ENCODE measurements at regions not wholly inside any gene's neighbourhood (a gene's known extent, or its start where the extent isn't known, plus 50 kb on each side); places are given as distances from the start of the nearest gene placed in this dataset.

GRCh38 chr20:60459212-60459611 lies 501.0 kb downstream of the CDH26 start:
- peaks cover 8% of the 10 kb centered on the region for H3K27me3 Mint-ChIP-seq
- DNase-seq = no peak
- no peak overlapping the region for H3K4me3 Mint-ChIP-seq
- no peak overlapping the region for H3K27ac Mint-ChIP-seq
- H3K36me3 Mint-ChIP-seq (ENCODE audit: low read depth) = no peaks in the 10 kb centered on the region
- H3K9me3 Mint-ChIP-seq = no peaks in the 10 kb centered on the region
- no peaks in the 10 kb centered on the region for H3K4me1 Mint-ChIP-seq (ENCODE audit: low read depth)

DNA sequence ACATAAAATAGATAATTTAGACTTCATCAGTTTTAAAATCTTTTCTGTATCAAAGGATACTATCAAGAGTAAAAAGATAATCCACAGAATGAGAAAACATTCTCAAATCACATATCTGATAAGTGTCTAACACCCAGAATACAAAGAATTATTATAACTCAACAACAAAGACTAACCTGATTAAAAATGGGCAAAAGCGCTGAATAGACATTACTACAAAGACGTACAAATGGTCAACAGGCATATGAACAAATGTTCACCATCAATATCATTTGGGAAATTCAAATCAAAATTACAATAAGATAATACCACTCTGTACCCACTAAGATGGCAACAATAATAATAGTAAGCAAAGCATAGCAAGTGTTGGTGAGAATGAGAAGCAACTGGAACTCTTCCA lies 503.8 kb downstream of the CDH26 start:
- Mint-ChIP-seq H3K36me3 (ENCODE audit: low read depth) (no peaks in the 10 kb centered on the region), H3K4me1 (ENCODE audit: low read depth) (no peaks in the 10 kb centered on the region), H3K27ac (no peak overlapping the region), H3K27me3 (peaks cover 8% of the 10 kb centered on the region), H3K9me3 (no peaks in the 10 kb centered on the region), H3K4me3 (no peak overlapping the region)
- no peak for DNase-seq

DNA sequence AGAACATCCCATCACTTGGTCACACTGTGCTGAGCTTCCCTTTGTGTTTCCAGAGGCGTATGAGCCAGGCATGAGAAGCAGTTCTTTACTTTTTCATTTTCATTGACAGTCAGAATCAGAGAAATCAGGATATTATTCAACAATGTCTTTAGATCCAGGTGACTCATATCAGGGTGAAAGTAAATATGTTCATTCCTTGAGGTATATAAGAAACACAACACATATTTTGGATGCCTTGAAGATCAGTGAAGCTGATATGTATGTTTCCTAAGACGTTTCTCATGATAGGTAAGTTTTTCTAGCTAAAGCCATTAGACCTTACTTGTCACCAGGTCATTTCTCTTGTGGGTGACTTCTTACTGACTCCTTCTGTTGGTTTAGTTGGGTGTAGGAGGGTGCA lies 505.6 kb downstream of the CDH26 start:
- DNase-seq = no peak
- Mint-ChIP-seq H3K4me1 (ENCODE audit: low read depth) (no peaks in the 10 kb centered on the region), H3K9me3 (no peaks in the 10 kb centered on the region), H3K36me3 (ENCODE audit: low read depth) (no peaks in the 10 kb centered on the region), H3K27me3 (peaks cover 6% of the 10 kb centered on the region), H3K27ac (no peak overlapping the region), H3K4me3 (no peak overlapping the region)

- Mint-ChIP-seq H3K9me3 (no peaks in the 10 kb centered on the region), H3K27me3 (no peaks in the 10 kb centered on the region), H3K27ac (no peak overlapping the region), H3K36me3 (ENCODE audit: low read depth) (no peaks in the 10 kb centered on the region), H3K4me1 (ENCODE audit: low read depth) (no peaks in the 10 kb centered on the region), H3K4me3 (no peak overlapping the region)
- no peak for DNase-seq
Observed at GRCh38 chr20:60465439-60465838, 507.2 kb downstream of the CDH26 start.

DNA sequence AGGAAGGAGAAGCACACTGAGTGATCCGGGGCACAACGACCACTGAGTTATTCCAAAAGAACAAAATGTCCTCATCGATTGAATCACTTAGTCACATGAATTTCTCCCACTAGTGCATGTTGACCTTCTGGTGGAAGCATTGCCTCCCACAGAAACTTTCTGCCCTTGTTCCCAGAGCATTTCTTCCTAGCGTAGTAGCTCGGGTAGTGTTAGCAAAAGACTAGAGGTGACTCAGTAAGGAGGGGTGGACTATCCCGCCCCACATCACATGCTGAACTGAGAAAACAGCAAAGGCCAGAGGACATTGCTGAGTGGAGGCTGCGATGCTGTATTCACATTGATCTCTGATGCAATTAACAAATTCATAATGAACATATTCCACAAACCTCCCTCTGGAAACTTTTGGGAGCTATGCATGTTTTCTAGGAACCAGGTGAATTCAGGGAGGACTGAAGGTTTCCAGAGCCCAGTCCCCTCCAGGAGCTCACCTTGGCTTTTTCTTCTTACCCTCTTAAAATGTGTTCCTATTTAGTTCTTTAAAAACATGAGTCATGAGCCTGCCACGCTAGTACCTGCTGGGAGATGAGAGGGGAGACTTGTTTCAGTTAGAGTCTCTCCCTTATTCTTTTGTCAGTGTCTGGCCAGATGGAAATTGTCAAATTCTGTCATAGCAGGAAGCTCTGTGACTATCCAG lies 507.9 kb downstream of the CDH26 start:
- Mint-ChIP-seq H3K27ac (no peak overlapping the region), H3K27me3 (no peaks in the 10 kb centered on the region), H3K36me3 (ENCODE audit: low read depth) (no peaks in the 10 kb centered on the region), H3K9me3 (no peaks in the 10 kb centered on the region), H3K4me1 (ENCODE audit: low read depth) (no peaks in the 10 kb centered on the region), H3K4me3 (no peak overlapping the region)
- DNase-seq = no peak

DNA sequence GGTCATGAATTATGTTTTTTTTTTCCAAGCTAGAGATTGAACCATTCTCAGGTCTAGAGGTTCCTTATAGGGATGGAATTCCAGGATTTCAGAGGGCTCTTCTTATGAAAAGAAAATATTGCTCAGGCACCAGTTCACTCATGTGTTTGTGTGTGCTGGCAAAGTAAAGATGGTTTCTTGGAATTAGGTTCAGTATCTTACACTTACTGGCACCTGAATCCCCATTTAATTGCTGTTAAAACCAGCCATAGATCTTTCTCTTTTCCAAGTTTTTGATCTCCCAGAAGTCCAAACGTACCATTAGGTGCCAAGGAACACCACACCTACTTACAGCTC lies 508.4 kb downstream of the CDH26 start:
- Mint-ChIP-seq H3K4me3 (no peak overlapping the region), H3K27me3 (no peaks in the 10 kb centered on the region), H3K9me3 (no peaks in the 10 kb centered on the region), H3K4me1 (ENCODE audit: low read depth) (no peaks in the 10 kb centered on the region), H3K36me3 (ENCODE audit: low read depth) (no peaks in the 10 kb centered on the region), H3K27ac (no peak overlapping the region)
- no peak for DNase-seq

GRCh38 chr20:60467078-60467477 lies 508.9 kb downstream of the CDH26 start:
- H3K4me3 Mint-ChIP-seq = no peak overlapping the region
- H3K4me1 Mint-ChIP-seq (ENCODE audit: low read depth) = no peaks in the 10 kb centered on the region
- H3K36me3 Mint-ChIP-seq (ENCODE audit: low read depth) = no peaks in the 10 kb centered on the region
- H3K27ac Mint-ChIP-seq = no peak overlapping the region
- H3K9me3 Mint-ChIP-seq = no peaks in the 10 kb centered on the region
- no peak for DNase-seq
- no peaks in the 10 kb centered on the region for H3K27me3 Mint-ChIP-seq

DNA sequence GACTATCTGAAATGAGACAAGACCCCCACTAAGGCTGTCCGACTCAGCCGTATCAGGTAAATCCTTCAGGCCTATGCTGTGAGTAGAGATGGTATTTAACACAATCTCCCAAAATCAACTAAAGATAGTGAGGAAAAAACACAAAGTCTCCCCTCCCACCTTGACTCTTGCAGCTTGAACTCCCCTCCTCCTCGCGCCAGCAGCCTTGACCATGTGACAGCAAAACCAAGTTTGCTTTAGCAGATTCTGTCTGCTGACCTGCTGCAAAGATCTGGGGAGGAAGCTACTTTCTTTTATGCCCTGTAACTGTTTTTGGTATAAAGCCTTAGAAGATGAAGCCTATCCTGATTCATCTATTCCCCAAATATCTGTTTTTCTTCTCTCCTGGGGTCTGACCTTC lies 509.5 kb downstream of the CDH26 start:
- Mint-ChIP-seq H3K36me3 (ENCODE audit: low read depth) (no peaks in the 10 kb centered on the region), H3K27me3 (peaks cover 3% of the 10 kb centered on the region), H3K27ac (no peak overlapping the region), H3K9me3 (no peaks in the 10 kb centered on the region), H3K4me1 (ENCODE audit: low read depth) (no peaks in the 10 kb centered on the region), H3K4me3 (no peak overlapping the region)
- no peak for DNase-seq

DNA sequence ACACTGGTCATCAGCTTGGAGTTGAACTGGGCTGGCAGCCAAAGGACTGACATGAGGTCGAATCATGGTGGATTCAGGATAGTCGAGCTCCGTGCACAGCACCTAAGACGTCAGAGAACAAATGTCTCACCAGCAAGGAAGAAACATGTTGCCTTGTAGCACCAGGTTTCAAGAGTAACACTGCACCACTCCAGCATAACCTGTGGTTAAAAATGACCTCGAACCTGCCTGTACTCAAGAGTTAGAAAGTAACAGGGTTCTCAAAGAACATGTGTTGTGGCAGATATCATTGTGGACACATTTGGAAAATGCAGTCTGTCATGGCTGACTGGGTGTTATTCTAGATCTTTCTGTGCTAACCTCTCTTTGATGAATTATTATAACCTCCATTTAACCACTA lies 511.6 kb downstream of the CDH26 start:
- Mint-ChIP-seq H3K4me3 (no peak overlapping the region), H3K27ac (no peak overlapping the region), H3K9me3 (no peaks in the 10 kb centered on the region), H3K36me3 (ENCODE audit: low read depth) (no peaks in the 10 kb centered on the region), H3K27me3 (peaks cover 6% of the 10 kb centered on the region), H3K4me1 (ENCODE audit: low read depth) (no peaks in the 10 kb centered on the region)
- no peak for DNase-seq

- H3K27me3 Mint-ChIP-seq = peaks cover 7% of the 10 kb centered on the region
- H3K4me1 Mint-ChIP-seq (ENCODE audit: low read depth) = no peaks in the 10 kb centered on the region
- no peak overlapping the region for H3K4me3 Mint-ChIP-seq
- no peaks in the 10 kb centered on the region for H3K9me3 Mint-ChIP-seq
- no peak overlapping the region for H3K27ac Mint-ChIP-seq
- H3K36me3 Mint-ChIP-seq (ENCODE audit: low read depth) = no peaks in the 10 kb centered on the region
- no peak for DNase-seq
Observed at GRCh38 chr20:60470366-60470765, 512.1 kb downstream of the CDH26 start.

- H3K4me3 Mint-ChIP-seq = no peak overlapping the region
- H3K27me3 Mint-ChIP-seq = peaks cover 7% of the 10 kb centered on the region
- no peak overlapping the region for H3K27ac Mint-ChIP-seq
- H3K9me3 Mint-ChIP-seq = no peaks in the 10 kb centered on the region
- no peaks in the 10 kb centered on the region for H3K4me1 Mint-ChIP-seq (ENCODE audit: low read depth)
- no peaks in the 10 kb centered on the region for H3K36me3 Mint-ChIP-seq (ENCODE audit: low read depth)
- no peak for DNase-seq
Observed at GRCh38 chr20:60473211-60473610, 515.0 kb downstream of the CDH26 start.

DNA sequence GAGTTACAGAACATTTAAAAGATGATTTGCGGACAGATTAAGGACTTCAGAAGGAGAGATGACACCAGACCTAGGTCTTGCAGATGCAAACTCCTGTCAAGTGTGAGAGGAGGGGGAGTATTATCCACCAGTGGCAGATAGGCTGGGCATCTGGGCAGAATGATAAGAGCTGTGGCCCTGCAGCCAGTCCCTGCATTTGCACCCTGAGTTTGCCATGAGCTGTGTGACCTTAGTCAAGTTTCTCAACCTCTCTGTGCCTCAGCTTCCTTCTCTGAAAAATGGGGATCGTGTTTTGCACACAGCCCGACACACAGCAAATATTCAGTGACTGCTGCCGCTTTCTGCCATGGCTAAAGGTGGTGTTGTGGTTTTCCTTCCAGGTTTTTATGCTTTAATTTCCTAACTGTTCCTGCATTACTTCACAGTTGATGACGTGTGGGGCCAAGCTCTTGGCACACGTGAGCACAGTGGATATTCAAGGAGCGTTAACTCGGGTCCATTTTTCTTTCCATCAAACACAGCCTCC lies 516.2 kb downstream of the CDH26 start:
- Mint-ChIP-seq H3K36me3 (ENCODE audit: low read depth) (no peaks in the 10 kb centered on the region), H3K9me3 (no peaks in the 10 kb centered on the region), H3K4me1 (ENCODE audit: low read depth) (no peaks in the 10 kb centered on the region), H3K4me3 (no peak overlapping the region), H3K27me3 (peaks cover 7% of the 10 kb centered on the region), H3K27ac (no peak overlapping the region)
- DNase-seq = no peak

- no peaks in the 10 kb centered on the region for H3K9me3 Mint-ChIP-seq
- no peak overlapping the region for H3K4me3 Mint-ChIP-seq
- H3K27ac Mint-ChIP-seq = no peak overlapping the region
Observed at GRCh38 chr20:60476045-60476444, 517.8 kb downstream of the CDH26 start.

DNA sequence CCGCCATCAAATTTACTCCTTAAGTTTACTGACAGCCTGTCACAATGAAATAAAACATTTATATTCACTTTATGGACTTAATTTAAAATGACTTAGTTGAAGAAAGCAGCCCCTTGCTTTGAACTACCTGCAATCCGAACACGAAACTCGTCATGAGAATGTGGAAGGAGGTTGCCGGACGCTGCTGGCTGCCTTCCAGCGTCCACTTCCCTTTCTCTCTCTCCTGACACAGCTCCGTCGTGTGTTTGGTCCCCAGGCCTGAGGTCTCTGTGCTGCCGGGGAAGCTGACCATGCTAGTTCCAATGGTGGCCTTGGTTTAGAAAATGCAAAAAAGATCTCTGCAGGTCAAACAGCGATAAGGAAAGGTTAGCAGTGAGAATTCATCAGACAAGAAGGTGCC lies 519.7 kb downstream of the CDH26 start:
- Mint-ChIP-seq H3K9me3 (no peaks in the 10 kb centered on the region), H3K27me3 (peaks cover 4% of the 10 kb centered on the region), H3K27ac (no peak overlapping the region), H3K36me3 (ENCODE audit: low read depth) (no peaks in the 10 kb centered on the region), H3K4me3 (no peak overlapping the region), H3K4me1 (ENCODE audit: low read depth) (no peaks in the 10 kb centered on the region)
- no peak for DNase-seq

More at GRCh38 chr20:60476045-60476444, 517.8 kb downstream of the CDH26 start:
- no peak for DNase-seq
- H3K27me3 Mint-ChIP-seq = peaks cover 7% of the 10 kb centered on the region
- no peaks in the 10 kb centered on the region for H3K36me3 Mint-ChIP-seq (ENCODE audit: low read depth)
- H3K4me1 Mint-ChIP-seq (ENCODE audit: low read depth) = no peaks in the 10 kb centered on the region

- H3K36me3 Mint-ChIP-seq (ENCODE audit: low read depth) = no peaks in the 10 kb centered on the region
- H3K27ac Mint-ChIP-seq = no peak overlapping the region
- no peak overlapping the region for H3K4me3 Mint-ChIP-seq
- H3K27me3 Mint-ChIP-seq = peaks cover 4% of the 10 kb centered on the region
- DNase-seq = no peak
- no peaks in the 10 kb centered on the region for H3K9me3 Mint-ChIP-seq
- no peaks in the 10 kb centered on the region for H3K4me1 Mint-ChIP-seq (ENCODE audit: low read depth)
Observed at GRCh38 chr20:60478533-60478932, 520.3 kb downstream of the CDH26 start.
